NCI-H1436 (cell line): ENCODE measurements at regions not wholly inside any gene's neighbourhood (a gene's known extent, or its start where the extent isn't known, plus 50 kb on each side); places are given as distances from the start of the nearest gene placed in this dataset.
"Not testable (repeated sequence)": the region's sequence is repeated elsewhere in the genome, so short reads cannot be mapped to it uniquely, and the experiment has no call there.

Source experiments
- DNase-seq: peaks from one replicate; lab custom pipeline; 2025; lab: John Stamatoyannopoulos, UW

DNA sequence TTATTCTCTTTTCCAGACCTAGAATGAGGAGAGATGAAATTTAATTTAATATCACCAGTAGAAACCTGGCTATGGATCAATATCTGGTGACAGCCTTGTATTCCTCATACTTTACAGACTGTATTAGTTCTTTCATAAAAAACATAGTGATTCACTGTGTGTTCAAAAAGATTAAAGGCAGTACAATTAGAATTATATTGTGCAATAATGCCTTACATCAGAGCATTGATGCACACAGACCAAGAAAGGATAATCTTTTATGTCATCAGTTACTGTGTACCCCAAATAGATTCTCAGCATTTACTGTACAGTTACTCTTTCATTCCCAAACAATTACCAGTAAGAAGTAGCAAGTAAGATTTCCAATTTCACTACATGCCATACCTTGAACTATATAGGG lies 260.5 kb upstream of the ANXA10 start:
- DNase-seq: no peak

DNA sequence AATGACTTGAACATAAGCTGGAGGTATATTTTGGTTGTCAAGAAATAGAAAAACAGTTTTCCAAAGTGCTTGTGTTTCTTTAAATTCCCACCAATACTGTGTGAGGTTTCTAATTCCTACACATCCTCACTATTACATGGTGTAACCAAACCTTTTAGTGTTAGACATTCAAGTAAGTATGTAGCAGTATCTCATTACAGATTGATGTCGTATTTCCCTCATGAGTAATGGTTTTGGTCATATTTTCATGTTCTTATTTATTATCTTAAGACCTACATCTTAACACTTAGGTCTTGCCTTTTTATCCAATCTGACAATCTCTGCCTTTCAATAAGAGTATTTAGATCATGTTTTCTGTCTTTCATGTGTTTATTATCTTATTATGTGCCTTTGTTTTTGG lies 253.7 kb upstream of the ANXA10 start:
- DNase-seq: no peak

DNA sequence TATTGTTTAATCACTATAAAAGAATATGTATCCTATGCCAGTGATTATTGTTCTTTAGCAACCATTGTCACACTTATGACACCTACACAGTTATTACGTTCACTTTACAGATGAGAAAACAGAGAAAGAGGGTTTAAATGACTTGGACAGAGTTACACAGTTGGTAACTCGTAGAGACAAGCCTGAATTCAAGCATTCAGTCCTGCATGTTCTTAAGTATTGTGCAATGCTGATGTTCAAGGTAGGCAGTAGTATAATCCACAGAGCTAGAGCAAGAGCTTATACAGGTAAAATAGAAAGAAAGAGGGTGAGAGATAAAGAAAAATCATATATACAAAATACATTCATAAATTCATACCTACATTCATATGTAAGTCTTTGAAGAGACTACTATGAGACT lies 249.8 kb upstream of the ANXA10 start:
- no peak for DNase-seq

DNA sequence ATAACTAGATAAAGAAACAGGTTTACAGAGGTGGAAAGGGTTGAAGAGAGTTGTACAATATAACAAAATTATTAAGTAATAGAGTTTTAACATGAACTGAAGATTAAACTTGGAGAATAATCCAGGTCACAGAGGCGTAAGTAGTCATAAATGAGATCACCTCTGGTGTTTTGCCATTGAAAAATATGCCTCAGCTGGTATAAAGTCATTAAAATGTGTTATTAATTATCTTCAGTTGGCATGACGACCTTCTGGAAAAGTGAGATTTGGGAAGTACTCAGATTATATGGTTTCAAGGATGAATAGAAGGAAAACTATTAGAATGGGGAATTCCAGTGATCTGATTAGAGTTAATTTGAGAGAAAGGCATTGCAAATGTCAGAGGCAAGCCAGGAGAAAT lies 237.5 kb upstream of the ANXA10 start:
- no peak for DNase-seq

DNA sequence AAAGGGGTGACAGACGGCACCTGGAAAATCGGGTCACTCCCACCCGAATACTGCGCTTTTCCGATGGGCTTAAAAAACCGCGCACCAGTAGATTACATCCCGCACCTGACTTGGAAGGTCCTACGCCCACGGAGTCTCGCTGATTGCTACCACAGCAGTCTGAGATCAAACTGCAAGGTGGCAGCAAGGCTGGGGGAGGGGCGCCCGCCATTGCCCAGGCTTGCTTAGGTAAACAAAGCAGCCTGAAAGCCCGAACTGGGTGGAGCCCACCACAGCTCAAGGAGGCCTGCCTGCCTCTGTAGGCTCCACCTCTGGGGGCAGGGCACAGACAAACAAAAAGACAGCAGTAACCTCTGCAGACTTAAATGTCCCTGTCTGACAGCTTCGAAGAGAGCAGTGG lies 234.2 kb upstream of the ANXA10 start:
- DNase-seq: peak; percentile 64

DNA sequence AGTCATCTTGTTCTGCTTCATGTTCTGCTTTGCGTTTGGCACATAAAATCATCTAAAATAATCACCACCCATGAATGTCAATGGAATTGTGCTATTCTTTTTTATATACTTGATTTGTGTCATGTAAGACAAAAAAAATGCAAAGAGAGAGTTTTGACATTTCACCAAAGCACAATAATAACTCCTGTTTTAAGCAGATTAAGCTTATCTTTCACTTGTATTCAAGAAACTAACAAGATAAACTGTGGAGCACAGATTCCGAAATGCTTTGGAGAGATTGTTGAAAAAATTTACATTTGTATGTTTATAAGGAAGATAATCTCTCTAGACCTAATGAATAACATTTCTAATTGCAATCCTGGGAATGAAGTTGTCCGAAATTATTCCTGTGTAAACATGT lies 225.1 kb upstream of the ANXA10 start:
- DNase-seq: no peak

DNA sequence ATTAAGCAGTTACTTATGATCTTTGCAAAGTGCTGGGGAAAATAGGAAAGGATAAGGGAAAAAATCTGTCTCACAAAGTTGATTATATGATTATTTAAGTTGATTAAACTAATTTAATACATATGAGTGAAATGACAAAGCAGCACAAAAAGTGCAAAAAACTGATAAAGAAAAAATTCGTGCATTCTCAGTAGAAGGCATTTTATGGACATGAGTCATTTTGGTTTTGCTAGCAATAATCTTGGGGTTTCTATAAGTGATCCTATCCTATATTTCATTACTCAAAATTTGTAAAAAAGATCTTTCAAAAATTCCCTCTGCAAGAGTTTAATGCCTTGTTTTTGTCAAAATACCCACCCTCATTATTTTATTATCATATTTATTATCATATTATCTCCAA lies 224.2 kb upstream of the ANXA10 start:
- no peak for DNase-seq

DNA sequence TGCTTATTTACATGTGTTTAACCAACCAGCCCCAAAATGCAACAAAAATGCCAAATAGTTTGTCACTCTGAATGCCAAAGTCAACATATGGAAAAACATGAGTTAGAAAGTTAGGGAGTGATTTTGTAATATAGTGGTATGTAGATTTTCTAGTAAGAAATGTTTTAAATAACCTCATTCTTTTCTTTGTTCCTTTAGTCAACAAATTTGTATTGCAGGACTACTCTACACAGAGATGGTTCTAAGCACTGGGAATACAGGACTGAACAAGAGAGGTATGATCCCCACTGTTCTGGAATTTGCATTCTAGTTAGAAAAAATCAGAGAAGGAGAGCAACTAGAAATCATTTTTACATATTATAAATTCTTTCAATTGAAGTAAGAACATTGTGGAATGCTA lies 218.8 kb upstream of the ANXA10 start:
- DNase-seq: no peak

DNA sequence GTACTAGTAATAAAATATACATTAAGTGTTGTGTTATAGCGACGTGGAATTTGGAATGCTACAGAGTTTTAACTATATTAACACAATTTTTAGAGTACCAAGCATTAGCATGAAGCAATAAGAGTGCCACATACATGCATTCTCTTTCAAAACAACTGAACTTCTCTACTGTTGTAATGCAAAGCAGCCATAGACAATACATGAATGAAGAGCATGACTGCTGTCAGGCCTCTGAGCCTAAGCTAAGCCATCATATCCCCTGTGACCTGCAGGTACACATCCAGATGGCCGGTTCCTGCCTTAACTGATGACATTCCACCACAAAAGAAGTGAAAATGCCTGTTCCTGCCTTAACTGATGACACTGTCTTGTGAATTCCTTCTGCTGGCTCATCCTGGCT lies 216.2 kb upstream of the ANXA10 start:
- DNase-seq: not testable (repeated sequence)

DNA sequence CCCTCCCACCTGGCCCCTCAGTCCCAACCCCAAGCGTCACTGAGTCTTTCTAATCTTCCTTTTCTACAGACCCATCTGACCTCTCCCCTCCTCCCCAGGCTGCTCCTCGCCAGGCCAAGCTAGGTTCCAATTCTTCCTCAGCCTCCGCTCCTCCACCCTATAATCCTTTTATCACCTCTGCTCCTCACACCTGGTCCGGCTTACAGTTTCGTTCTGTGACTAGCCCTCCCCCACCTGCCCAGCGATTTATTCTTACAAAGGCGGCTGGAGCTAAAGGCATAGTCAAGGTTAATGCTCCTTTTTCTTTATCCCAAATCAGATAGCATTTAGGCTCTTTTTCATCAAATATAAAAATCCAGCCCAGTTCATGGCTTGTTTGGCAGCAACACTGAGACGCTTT lies 214.5 kb upstream of the ANXA10 start:
- DNase-seq: not testable (repeated sequence)

DNA sequence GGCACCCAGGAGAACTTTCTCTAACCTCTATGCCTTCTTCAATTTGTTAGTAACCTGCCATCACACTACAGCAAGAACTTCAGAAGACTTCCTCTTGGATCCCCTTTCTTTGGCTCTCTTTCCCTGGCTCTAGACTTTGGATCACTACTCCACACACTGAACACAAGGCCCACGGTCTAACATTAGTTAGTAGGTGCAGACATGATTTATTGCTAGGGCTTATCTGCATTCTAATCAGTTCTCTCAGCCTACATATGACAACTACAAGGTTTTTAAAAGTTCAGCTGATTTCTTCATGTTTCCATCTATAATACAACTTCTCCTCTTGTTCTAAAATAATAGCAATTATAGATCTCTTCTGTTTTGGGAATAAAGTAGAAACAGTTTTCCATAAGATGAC lies 209.1 kb upstream of the ANXA10 start:
- no peak for DNase-seq

DNA sequence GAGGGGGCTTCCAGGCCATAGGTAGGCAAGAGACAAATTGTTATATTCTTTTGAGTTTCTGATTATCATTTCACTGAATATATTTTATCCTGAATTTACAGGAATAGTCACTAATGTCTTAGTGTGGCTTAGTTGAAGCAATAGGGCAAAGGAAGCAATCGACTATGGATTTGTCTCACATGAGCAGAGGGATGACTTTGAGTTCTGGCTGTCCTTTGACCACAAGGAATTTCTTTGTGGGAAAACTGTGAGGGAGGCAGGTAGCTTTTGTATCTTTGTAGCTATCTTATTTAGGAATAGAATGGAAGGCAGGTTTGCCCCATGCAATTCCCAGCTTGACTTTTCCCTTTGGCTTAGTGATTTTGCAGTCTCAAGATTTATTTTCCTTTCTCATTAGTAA lies 207.3 kb upstream of the ANXA10 start:
- DNase-seq: no peak

DNA sequence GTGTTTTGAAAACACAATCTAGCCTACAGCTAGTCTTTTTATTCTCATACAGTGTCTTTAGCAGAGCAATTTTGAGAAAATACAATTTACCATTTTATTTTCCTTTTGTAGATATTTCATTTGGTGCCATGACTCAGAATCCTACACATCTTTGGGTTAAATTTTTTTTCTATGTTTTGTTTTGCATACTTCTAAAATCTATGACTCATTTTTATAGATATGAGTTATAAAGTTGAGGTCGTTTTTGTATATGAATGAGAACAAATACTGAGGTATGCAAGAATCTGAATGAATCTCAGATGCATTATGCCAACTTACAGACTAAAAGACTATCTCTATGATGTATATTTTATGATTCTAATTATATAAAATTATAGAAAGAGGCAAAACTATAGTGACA lies 206.5 kb upstream of the ANXA10 start:
- DNase-seq: no peak

DNA sequence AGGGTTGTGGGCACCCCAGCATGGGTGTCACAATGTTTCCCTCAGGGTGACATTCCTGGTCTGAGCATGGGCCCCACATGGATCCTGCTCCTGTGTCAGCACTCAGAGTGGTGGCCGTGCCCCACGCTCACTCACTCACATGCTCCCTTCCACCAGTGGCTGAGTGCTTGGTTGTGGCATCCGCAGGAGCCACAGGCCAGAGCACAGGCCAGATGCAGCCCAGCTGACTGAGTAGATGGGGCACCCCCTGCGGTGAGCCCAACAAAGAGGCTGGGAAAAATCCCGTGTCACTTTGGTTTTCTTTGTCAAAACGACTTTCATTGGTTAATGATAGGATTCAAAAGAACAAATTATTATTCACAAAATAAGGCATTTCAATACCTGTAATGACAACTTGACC lies 204.6 kb upstream of the ANXA10 start:
- DNase-seq: no peak

DNA sequence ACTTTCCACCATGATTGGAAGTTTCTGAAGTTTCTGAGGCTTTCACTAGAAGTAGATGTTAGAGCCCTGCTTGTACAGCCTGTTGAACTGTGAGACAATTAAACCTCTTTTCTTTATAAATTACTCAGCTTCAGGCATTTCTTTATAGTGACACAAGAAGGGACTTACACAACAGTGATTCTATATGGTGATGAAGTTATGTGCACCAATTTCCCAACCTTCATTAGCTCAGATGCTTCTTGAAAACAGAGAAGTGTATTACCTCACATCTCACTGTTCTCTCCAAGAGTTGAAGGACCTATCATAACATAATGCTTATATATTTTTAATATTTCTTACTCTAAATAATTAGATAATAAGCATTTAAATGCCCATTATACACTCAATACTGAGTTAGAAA lies 202.1 kb upstream of the ANXA10 start:
- DNase-seq: no peak

DNA sequence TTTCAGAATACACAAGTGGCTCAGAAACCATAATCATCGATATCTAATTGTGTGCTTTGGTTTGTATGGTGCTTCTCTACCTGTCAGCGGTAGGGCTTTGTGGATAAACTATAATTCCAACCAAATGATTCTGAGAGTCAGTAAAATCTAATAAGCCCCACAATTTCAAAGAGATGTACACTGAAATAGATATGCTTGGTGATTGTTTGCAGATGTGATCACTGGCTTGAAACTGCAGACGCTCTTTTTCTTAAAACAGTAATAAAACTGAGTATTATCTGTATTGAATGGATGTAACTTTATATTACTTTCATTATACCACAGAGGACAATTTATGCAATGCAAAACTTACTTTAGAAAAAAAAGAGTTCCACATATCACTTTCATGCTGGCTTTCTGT lies 198.8 kb upstream of the ANXA10 start:
- no peak for DNase-seq

DNA sequence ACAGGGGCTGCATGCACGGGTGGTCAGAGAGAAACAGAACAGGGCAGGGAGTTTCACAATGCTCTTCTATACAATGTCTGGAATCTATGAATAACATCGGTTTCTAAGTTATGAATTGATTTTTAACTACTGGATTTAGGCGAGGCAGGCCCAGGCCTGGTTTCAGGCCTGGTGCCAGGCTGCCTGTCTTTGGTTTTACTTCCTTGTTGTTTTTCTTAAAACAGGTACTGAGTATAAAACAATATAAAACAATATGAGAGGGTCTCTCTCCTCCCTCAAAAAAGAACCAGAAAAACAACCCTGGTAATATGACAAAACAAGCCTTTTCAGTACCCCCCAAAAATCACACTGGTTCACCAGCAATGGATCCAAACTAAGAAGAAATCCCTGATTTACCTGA lies 196.1 kb upstream of the ANXA10 start:
- DNase-seq: not testable (repeated sequence)

DNA sequence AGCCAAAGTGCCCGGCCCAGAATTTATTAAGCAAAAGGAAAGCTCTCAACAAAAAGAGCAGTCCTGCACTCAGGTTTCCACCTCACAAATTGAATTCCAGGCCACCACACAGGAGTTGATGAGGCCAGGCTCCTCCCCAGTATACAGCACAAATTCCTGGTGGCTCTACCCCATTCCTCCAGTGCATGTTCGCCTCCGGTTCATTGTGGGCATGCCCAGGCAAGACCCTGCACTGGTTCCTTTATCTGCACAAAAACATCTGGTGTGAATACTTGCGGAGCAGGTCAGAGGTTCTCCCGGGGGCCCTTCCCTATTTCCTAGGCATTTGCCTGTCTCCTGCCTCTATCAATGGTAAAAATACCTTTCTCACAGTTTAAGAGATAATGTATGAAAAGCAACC lies 195.2 kb upstream of the ANXA10 start:
- no peak for DNase-seq

DNA sequence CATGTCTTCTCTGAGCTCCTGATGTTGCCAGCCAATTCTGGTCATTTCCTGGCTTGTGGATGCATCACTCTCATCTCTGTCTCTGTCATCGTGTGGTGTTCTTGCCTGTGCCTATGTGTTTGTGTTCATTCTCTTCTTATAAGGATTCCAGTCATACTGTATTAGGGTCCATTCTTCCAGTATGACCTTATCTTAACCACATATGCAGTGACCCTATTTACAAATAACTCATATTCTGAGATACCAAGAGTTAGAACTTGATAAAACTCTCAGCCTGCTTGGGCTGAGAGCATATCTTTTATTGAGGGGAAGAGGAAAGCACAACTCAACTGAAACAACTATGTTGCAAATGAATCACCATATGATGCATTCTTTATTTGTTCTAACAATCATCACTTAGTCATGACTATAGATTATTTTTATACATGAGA lies 189.0 kb upstream of the ANXA10 start:
- DNase-seq: no peak

DNA sequence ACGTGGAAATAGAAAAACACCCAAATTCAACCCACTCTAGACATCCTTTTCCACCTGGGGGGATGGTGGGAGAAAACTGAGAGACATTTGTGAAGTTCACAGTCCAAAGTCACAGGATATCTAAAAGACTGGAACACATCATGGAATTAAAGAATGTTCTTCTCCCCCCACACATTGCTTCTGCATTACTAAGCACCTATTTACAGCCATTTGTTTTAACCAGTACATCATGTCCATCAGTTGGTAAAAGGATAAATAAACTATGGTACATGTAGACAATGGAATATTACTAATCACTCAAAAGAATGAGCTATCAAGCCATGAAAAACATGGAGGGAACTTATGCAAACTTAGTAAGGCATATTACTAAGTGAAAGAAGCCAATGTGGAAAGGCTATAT lies 185.5 kb upstream of the ANXA10 start:
- no peak for DNase-seq

DNA sequence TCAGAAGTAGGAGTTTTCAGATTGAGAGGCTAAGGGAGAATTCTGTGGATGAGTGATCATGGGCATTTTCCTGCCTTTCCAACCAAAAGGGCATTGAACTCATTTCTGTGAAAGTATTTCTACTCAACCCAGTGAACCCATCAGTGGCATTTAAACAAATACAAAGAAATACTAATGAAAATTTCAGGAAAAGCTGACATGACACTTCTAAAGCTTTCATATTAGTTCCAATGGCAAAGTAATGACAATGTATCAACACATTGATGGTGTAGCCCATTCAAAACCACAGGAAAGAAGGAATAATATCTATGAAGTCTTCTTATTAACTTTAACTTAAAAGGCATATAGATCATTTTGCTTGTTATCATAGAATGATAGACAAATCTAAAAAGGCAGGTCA lies 183.5 kb upstream of the ANXA10 start:
- no peak for DNase-seq

DNA sequence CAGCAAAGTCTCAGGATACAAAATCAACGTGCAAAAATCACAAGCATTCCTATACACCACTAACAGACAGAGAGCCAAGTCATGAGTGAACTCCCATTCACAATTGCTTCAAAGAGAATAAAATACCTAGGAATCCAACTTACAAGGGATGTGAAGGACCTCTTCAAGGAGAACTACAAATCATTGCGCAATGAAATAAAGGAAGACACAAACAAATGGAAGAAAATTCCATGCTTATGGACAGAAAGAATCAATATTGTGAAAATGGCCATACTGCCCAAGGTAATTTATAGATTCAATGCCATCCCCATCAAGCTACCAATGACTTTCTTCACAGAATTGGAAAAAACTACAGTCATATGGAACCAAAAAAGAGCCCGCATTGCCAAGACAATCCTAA lies 179.8 kb upstream of the ANXA10 start:
- not testable (repeated sequence) for DNase-seq

DNA sequence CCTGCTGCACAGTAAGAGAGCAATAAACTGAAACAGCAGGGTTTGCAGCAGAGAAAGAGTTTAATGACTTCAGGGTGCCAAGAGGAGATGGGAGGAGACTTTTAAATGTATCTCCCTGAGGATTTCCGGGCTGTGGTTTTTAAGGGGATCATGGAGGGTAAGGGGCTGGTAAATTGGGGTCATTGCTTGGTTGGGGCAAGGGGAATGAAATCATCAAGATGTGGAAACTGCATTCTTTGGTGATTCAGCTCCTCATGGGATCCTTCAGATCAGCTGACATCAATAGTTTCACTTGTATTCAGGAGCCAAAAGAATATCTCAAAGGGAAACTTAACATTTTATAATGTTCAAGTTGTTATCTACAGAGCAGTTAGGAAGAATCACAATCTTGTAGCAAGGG lies 174.3 kb upstream of the ANXA10 start:
- DNase-seq: no peak

DNA sequence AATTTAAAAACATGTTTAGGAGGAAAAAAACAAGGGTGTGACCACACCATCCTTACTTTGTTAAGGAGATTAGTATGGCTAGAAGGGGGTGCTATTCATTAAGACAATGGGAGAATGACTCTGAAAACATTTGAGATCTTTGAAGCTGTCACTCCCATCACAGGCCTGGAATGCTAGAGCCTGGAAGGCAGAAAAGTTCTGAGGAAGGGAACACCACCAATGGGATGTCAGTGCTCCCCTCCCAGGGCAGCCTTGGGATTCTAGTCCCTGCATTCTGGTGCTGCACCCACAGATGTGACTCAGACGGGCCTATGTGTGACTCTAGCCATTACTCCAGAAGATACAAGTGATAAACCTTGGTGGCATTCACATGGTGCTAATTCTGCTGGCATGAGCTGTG lies 162.2 kb upstream of the ANXA10 start:
- DNase-seq: no peak

DNA sequence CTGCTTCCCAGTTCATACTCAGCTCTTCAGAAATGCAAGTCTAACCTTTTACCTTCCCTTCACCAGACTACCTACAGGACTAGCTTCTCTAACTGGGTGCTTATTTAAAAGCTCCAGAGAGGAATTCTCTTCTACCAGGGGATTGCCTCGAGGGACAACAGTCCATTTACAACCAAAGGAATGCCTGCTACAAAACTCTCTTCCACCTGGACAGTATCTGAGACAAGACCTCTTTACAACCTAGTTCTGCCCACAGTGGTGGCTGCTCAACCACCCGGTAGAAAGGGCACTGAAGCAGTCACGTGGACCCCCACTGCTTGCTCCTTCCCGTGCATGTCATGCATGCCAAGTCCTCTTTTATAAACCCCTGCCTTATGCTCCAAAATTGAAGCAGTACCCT lies 158.1 kb upstream of the ANXA10 start:
- DNase-seq: no peak
